ENCODE measurements at regions not wholly inside any gene's neighbourhood (a gene's known extent, or its start where the extent isn't known, plus 50 kb on each side); places are given as distances from the start of the nearest gene placed in this dataset.

DNA sequence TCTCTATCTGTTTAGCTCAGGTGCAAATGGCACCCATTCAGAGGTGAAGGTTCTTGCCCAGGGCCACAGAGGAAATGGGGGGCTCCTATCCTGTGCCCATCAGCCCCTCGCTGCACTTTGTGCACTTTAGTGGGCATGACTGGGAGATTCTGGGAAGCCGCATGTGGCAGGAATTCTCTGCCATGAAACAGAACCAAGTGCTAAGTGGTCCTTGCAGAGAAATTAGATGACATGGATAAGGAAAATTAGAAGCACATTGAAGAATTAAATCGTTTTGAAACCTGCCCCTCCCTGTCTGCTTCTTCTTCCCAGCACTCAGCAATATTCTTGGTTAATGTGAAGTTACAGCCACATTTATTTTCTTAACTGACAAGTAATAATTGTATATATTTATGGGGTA lies 185.2 kb upstream of the RTL1 start:
- TF ChIP-seq POLR2A (IDR thresholded peaks at IDR 0.05; ENCODE audit: low read length) (no peak), GATA1 (IDR thresholded peaks at IDR 0.05; ENCODE audit: low read depth, low read length) (no peak)
